ENCODE measurements at regions not wholly inside any gene's neighbourhood (a gene's known extent, or its start where the extent isn't known, plus 50 kb on each side); places are given as distances from the start of the nearest gene placed in this dataset.

GRCh38 chr5:10085185-10085584 lies 164.5 kb downstream of the ATPSCKMT start:
- POLR2A ChIA-PET (ENCODE audit: unreplicated experiment): no interaction called here

More at GRCh38 chr5:10085185-10085584, 164.5 kb downstream of the ATPSCKMT start:
- Histone ChIP-seq H3K36me3 (ENCODE audit: control insufficient read depth, insufficient read depth, low read length) (no peaks in the 10 kb centered on the region), H3K4me3 (ENCODE audit: insufficient read depth, low read depth, low read length) (no peak overlapping the region), H3K23ac (ENCODE audit: low read depth, low read length) (no peak overlapping the region), H4K91ac (ENCODE audit: insufficient read depth, low read depth, low read length) (no peak overlapping the region), H3K79me1 (ENCODE audit: low read depth in 1 of 2, low read length in 2 of 2) (no peaks in the 10 kb centered on the region), H4K5ac (ENCODE audit: low read depth, low read length) (no peak overlapping the region), H4K20me1 (ENCODE audit: insufficient read depth, low read length) (no peaks in the 10 kb centered on the region), H2AFZ (replicated peaks; ENCODE audit: low read length, poor library complexity) (no peak overlapping the region), H2BK120ac (ENCODE audit: low read depth, low read length) (no peak overlapping the region), H3K56ac (ENCODE audit: extremely low read depth, insufficient read depth, low read length) (no peak overlapping the region), H3K9me3 (ENCODE audit: control insufficient read depth, insufficient read depth, low read length) (peaks cover 4% of the 10 kb centered on the region), H2BK5ac (ENCODE audit: low read depth, low read length, poor library complexity, severe bottlenecking) (no peak overlapping the region), H3K9me1 (ENCODE audit: insufficient read depth, low read length) (no peaks in the 10 kb centered on the region), H2BK15ac (ENCODE audit: low read depth, low read length) (no peak overlapping the region), H3K14ac (replicated peaks; ENCODE audit: low read depth, low read length) (no peak overlapping the region), H3K4ac (ENCODE audit: low read depth, low read length) (no peak overlapping the region), H4K8ac (ENCODE audit: low read depth in 2 of 2, low read length in 2 of 2) (no peak overlapping the region), H3K27me3 (ENCODE audit: control insufficient read depth, insufficient read depth, low read length) (peaks cover 12% of the 10 kb centered on the region), H2AK9ac (replicated peaks; ENCODE audit: low read depth, low read length, poor library complexity) (no peak overlapping the region), H3K9ac (ENCODE audit: low read depth, low read length) (no peak overlapping the region), H3K18ac (ENCODE audit: low read depth, low read length) (no peak overlapping the region), H3K4me2 (ENCODE audit: low read depth, low read length) (no peak overlapping the region), H3K4me1 (ENCODE audit: control insufficient read depth, insufficient read depth, low read length) (no peaks in the 10 kb centered on the region), H2BK20ac (ENCODE audit: low read depth, low read length) (no peak overlapping the region), H2AK5ac (ENCODE audit: low read depth, low read length) (no peak overlapping the region), H3K27ac (ENCODE audit: insufficient read depth, low read length) (no peak overlapping the region)
- in situ Hi-C loops (cut with MboI; ENCODE audit: low sequenced_read_pairs) (no loop called here), dilution Hi-C loops (cut with HindIII; ENCODE audit: low sequenced_read_pairs, unreplicated experiment) (no loop called here), intact Hi-C loops (cut with micrococcal nuclease) (no loop called here)
- whole genome bisulfite sequencing, 2 experiments (ENCODE audit: extremely low coverage in 2 of 2, insufficient read length in 1 of 2): no CpG with 5 or more reads among the region's 5 CpGs
- TF ChIP-seq SMC3 (IDR thresholded peaks at IDR 0.05; ENCODE audit: low read depth, low read length): no peak
- TF ChIP-seq RAD21 (IDR thresholded peaks at IDR 0.05; ENCODE audit: low read length): no peak
- no peak for TF ChIP-seq FOS (IDR thresholded peaks at IDR 0.05; ENCODE audit: low read depth, low read length)
- TF ChIP-seq, protein P1, sequence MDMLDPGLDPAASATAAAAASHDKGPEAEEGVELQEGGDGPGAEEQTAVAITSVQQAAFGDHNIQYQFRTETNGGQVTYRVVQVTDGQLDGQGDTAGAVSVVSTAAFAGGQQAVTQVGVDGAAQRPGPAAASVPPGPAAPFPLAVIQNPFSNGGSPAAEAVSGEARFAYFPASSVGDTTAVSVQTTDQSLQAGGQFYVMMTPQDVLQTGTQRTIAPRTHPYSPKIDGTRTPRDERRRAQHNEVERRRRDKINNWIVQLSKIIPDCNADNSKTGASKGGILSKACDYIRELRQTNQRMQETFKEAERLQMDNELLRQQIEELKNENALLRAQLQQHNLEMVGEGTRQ (IDR thresholded peaks at IDR 0.05; ENCODE audit: low read depth, low read length): no peak
- TF ChIP-seq CHD1 (IDR thresholded peaks at IDR 0.05; ENCODE audit: low read depth, low read length): no peak
- no peak for TF ChIP-seq POLR2A (IDR thresholded peaks at IDR 0.05; ENCODE audit: low read depth, low read length)
- no peak for TF ChIP-seq NFE2L2 (IDR thresholded peaks at IDR 0.05; ENCODE audit: low read depth, low read length)
- no peak for TF ChIP-seq MAFK (IDR thresholded peaks at IDR 0.05; ENCODE audit: low read depth, low read length)
- no peak for TF ChIP-seq ELK1 (IDR thresholded peaks at IDR 0.05; ENCODE audit: borderline replicate concordance, low read depth, low read length)
- TF ChIP-seq CEBPB (IDR thresholded peaks at IDR 0.05; ENCODE audit: low read depth, low read length): no peak
- TF ChIP-seq, protein P2, sequence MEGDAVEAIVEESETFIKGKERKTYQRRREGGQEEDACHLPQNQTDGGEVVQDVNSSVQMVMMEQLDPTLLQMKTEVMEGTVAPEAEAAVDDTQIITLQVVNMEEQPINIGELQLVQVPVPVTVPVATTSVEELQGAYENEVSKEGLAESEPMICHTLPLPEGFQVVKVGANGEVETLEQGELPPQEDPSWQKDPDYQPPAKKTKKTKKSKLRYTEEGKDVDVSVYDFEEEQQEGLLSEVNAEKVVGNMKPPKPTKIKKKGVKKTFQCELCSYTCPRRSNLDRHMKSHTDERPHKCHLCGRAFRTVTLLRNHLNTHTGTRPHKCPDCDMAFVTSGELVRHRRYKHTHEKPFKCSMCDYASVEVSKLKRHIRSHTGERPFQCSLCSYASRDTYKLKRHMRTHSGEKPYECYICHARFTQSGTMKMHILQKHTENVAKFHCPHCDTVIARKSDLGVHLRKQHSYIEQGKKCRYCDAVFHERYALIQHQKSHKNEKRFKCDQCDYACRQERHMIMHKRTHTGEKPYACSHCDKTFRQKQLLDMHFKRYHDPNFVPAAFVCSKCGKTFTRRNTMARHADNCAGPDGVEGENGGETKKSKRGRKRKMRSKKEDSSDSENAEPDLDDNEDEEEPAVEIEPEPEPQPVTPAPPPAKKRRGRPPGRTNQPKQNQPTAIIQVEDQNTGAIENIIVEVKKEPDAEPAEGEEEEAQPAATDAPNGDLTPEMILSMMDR (conservative IDR thresholded peaks at IDR 0.05; ENCODE audit: low read depth, low read length): no peak
- TF ChIP-seq RFX5 (IDR thresholded peaks at IDR 0.05; ENCODE audit: low read depth, low read length): no peak
- no peak for TF ChIP-seq MXI1 (IDR thresholded peaks at IDR 0.05; ENCODE audit: borderline replicate concordance, low read depth, low read length)
- TF ChIP-seq RCOR1 (IDR thresholded peaks at IDR 0.05; ENCODE audit: insufficient replicate concordance, low read length): no peak
- no peak for TF ChIP-seq MAZ (IDR thresholded peaks at IDR 0.05; ENCODE audit: borderline replicate concordance, low read depth, low read length)
- TF ChIP-seq BHLHE40 (IDR thresholded peaks at IDR 0.05; ENCODE audit: low read depth, low read length): no peak
- CTCF ChIA-PET: interaction anchor here (0.8 kb wide), 1 partner anchor 12 kb away, joined by 3 read pairs; no protein-coding TSS in a partner anchor
- no peak for DNase-seq
- ATAC-seq (ENCODE audit: low read depth): no peak
- no TSS peak for BruUV-seq (replicated peaks)

Measured in IMR-90 (cell line).